Thyroid gland (tissue), 4 donors: ENCODE measurements at regions not wholly inside any gene's neighbourhood (a gene's known extent, or its start where the extent isn't known, plus 50 kb on each side); places are given as distances from the start of the nearest gene placed in this dataset.

Experiments
- CTCF ChIP-seq, 6 experiments: fragments of 200-600 bp in 3 of 6; fragments of 450-650 bp in 3 of 6; sonication (generic) in 3 of 6; IDR thresholded peaks; one replicate each; pipeline ENCODE4 v1.5.1; 2016 to 2019; ENCODE audit warnings: antibody characterized with exemption in 6 of 6, mild to moderate bottlenecking in 2 of 6, inconsistent platforms in 1 of 6, moderate library complexity in 1 of 6
- POLR2A ChIP-seq, 2 donors: fragments of 450-650 bp; IDR thresholded peaks; one replicate each; pipeline ENCODE4 v1.6.1; 2017; ENCODE audit warnings: antibody characterized with exemption in 2 of 2, mild to moderate bottlenecking in 2 of 2, moderate library complexity in 1 of 2

DNA sequence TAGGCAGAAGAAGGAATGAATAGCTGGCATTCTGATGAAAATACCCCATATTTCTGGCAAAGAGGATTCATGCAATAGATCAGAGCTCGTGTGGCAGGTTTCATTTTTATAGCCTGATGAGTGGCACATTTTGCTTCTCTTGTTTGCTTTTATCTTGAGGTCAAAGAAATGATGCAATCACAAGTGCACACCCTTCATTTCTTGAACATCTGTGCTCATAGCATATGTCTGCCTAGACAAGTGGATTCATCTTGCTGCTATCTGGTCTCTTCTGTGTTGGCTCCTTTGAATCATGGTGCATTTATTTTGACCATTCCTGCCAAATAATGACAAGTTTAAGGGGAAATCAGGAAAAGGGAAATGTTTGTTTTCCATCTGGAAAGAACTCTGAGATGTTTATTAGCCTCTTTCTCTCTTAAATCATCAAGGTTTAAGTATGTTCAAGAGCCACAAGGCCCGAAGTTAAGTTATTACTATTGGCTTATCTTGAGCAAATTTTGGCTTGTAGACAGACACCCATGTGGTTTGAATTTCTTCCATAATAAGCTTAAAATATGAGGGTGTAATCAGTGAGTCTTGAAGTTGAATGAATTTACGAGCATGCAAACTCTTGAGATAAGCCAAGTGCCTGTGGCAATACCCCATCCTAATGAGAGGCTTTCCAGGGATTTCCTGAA is 59.3 kb upstream of the HS3ST1 start:
- TF ChIP-seq CTCF (IDR thresholded peaks at IDR 0.05) = no peak
- TF ChIP-seq POLR2A (IDR thresholded peaks at IDR 0.05) = no peak
